HG03460 (cell line): ENCODE measurements at regions not wholly inside any gene's neighbourhood (a gene's known extent, or its start where the extent isn't known, plus 50 kb on each side); places are given as distances from the start of the nearest gene placed in this dataset.

Experiments used
- ATAC-seq: cut with Tn5 transposase; IDR thresholded peaks from one replicate; pipeline ENCODE4 v1.9.1; 2021; ENCODE audit not compliant: unreplicated experiment

DNA sequence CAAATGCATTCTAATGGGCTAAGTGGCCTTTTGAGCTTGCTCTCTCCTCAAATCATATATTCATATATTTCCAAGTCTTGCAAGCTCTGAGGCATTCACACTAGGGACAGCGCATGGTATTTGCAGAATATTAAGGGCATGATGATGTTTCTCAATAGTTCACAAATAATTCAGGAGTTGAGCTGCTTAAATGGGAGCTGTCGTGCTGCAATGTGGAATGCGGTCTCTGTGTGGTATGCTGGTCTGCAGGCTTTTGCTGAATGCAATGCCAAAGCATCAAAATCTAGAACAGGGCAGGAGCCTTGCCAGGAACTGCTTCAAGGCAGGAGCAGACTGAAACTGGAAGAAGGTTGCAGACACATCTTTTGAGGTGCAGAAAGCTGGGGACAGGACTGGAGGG, 1060.0 kb downstream of the TBC1D22A start:
- no peak for ATAC-seq

DNA sequence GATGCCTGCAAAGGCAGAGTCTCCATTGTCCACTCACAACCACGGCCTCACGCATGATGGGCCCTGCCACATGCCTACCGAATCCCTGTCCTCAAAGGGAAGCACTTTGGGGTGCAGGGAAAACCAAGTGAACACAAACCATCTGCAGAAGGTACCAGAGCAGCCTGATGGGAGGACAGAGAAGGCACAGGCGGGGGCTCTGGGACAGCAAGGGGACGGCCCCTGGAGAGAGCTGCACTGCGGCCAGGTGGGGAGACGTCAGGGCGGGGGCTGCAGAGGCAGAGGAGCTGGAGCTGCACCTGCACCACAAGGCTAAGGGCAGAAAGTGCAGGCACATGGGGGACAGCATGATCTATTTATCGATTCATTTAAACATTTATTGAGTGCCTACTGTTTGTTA, 1056.0 kb downstream of the TBC1D22A start:
- ATAC-seq = no peak

DNA sequence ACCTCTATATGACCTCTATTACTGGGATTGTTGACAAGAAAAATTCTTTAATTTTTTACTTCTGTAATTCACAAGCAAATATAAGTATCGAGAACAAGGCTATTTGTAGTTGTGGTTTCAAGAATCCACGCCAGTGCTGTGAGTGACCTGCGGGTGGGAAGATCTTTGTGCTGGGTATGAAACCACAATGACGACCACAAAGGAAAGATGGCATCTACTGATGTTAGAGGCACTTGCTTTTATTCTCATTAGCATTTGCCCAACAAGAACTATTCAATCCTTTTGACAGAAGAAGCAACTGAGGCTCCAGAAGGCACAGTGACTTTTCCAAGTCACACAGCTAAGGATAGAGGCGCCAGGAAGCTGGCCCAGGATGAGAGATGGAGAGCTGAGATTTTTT, 1054.9 kb downstream of the TBC1D22A start:
- ATAC-seq = no peak

DNA sequence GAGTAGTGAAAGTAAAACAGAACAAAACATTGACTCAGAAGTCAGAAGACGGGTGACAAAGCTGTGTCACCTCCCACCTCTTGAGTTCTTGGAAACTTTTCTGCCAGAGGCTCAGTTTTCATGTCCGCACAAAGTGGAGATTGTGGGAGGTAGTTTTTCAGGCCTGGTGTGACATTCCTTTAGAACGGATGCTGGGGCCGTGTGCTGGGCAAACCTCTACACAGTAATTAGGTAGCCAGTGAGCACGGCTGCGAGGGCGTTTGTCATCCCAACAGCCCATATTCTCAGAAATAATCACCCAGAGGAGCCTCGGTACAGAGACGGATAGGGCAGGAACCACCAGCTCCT, 1054.4 kb downstream of the TBC1D22A start:
- ATAC-seq = no peak

DNA sequence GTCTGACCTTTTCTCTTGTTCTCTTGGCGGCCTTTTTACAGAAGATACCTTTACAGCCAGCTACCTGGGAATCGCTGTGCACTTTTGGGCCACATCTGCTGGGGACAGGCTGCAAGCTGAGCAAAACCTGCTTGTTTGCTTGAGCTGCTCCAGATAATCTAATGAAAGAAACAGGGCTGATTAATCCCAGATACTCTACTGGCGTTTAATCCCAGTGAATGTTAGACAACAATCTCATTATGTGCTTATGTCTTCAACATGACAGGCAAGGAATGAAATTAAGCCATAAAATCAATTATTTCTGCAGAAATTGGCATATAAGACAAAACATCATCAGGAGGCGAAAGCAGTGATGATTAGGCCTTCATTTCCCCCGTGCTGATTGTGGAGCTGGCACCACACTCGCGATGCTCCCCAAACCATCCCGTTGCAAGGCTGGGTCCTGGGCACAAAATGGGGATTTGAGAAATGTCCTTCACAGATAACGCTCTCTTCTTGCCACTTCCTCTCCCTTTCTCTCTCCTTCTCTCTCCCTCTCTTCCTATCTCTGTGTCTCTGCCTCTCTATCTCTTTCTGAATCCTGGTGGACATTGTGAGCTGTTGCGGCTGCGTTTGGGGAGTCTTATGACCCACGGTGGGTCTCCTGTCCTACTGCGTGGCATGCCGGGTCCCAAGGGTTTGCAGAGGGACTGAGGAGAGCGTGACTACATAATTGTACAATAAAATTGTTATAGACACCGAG, 1053.8 kb downstream of the TBC1D22A start:
- no peak for ATAC-seq

DNA sequence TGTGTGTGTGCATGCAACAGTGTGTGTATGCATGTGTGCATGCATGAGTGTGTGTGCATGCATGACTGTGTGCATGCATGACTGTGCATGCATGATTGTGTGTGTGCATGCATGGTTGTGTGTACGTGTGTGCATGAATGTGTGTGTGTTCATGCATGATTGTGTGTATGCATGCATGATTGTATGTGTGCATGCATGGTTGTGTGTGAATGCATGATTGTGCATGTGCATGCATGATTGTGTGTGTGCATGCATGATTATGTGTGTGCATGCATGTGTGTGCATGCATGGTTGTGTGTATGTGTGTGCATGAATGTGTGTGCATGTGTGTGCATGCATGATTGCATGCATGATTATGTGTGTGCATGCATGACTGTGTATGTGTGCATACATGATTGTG, 1052.0 kb downstream of the TBC1D22A start:
- no peak for ATAC-seq

DNA sequence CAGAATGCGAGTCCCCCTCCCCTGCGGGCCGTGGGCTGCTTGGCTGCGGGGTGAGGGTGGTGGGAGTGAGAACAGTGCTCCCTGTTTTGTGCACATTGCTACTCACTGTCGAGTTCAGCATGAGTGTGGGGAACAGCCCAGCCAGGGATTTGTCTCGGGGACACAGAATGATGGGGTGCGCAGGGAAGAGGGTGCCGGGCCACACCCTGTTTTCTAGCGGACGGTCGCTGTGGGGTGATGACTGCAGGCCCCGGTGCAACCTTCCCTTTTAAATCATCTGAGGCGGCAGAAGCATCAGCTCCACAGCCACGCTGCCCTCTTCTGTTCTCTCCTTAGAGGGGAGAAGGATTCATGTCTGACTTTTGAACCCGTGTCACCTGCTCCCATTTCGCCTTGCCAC, 1051.2 kb downstream of the TBC1D22A start:
- no peak for ATAC-seq

DNA sequence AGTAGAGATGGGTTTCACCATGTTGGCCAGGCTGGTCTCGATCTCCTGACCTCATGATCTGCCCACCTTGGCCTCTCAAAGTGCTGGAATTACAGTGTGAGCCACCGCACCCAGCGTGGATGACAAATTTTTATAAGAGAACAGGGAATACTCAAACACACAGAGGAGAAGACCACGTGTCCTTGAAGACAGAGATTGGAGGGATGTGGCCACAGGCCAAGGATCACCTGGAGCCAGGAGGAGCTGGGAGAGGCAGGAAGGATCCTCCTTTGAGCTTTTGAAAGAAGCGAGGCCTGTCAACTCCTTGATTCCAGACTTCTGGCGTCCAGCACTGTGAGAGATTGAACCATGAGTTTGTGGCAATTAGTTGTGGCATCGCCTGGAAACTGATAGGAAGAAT, 1049.5 kb downstream of the TBC1D22A start:
- no peak for ATAC-seq

DNA sequence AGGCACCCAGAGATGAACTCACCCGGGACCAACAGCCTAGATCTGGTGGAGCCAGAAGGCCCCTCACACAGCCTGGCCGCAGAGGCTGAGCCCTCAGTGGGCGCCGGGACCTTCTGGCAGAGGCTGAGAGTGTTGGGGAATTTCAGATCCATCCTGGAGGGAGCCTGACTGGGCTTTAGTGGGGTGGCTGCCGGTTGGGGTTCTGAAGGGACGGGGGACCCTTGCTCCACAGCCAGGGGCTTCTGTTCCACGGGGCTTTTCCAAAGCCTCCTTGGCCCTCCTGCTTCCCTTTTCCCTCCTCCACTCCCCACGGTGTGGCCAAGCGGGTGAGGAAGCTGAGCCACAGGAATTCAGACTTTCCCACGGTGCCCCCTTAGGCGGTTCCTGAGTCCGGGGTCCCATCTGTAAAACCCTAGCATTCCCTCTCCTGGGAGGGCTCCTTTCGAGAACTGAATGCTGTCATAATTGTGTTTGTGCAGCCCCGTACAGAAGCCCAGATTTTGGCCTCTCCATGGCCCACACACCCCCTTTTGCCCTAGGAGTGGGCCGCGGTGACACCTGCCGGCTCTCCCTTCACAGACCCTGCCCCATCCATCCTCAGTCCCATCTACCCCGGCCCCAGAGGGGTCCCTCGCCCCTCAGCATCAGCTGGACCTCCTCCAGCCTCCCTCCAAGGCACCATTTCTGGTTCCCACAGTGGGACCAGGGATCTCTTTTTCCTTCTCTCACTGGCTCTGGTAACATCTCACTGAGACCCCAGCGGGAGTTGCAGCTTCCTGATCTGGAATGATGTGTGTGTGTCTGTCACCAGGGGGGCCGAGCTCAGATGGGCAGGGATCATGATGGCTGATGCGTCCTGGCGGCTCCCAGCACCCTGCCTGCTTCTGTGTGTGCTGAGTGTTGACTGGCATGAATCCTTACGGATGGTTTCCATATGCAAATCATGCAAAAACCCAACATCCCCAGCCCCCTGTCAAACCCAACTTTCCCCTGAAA, 1048.4 kb downstream of the TBC1D22A start:
- ATAC-seq = no peak

DNA sequence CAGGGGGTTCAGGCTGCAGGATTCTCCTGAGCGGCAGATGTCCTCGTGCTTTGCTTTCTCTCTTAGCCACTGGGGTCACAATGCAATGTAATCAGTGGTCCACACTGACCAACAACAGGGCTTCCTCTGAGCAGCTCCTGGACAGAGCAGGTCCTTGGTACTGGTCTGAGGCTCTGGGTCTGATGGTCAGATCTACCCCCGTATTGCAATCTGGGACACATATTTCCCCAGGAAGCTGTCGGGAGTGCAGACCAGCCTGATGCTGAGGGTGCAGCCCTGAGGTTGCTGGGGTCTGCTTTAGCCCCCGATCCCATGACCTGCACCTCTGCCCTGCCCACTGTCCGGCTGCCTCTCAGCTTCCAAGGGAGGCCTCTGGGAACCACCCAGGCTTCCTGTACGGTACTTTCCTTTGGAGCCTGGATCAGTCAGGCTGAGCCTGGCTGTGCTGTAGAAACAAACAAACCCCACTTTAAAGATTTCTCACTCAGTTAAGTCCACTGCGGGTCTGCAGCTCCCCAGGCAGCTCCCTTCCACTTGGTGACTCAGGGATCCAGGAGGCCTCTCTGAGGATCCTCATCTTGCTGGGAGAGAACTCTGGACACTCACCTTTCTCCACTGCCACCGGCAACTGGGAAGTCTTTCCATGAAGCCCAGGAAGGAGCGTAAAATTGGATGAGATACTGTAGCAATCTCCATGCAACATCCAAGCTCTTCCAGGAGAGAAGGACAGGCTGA, 1046.6 kb downstream of the TBC1D22A start:
- no peak for ATAC-seq

DNA sequence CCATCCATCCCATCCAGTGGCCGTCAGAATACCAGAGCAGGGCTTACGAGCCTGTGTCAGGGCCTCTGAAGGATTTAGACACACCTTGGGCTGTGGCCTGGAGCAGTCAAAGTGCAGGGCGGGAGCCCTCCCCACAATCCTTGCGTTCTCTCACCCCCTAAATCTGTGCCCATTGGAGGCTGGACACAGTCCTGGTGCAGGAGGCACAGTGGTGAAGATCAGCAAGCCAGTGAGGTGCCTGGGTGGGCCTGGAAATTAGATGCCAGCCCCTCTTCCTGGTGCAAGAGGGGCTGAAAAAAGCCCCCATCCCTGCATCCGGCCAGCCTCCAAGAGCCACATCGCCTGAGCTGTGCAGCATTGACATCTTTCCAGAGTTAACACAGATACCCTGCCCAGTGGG, 1045.8 kb downstream of the TBC1D22A start:
- no peak for ATAC-seq

DNA sequence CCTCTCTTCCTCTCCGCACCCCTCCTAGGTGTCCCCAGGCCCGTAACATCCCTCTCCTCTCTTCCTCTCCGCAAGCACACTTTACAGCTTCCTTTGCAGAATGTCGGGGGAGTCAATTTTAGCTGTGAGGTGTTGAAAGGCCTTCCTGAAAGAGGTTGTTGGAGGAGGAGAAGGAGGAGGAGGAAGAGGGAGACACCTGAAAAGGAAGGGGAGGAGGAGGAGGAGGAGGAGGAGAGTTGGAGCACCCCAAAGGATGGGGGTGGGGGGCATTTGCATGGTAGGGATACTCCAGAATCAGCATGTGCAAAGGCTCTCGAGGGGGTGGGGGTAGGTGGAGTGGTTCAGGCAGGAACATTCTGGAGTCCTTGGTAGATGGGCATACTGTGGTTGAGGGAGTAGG, 1045.1 kb downstream of the TBC1D22A start:
- no peak for ATAC-seq

DNA sequence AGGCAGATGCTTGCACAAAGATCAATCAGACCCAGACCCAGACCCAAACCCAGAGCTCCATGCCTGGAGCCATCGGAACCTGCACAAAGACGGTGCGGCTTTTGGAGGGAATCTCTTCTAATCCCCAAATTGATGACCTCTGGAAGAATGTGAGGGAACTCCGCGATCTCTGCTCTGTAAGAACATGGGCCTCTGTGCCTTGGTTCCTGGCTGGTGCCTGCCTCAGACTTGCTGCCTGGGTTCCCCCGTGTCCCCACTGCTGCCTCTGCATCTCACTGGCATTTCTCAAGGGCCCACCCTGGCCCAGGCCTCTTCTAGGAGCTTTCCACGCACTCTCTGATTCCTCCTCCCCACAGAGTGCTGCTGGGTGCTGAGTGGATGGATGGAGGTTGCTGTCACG, 1044.4 kb downstream of the TBC1D22A start:
- no peak for ATAC-seq

DNA sequence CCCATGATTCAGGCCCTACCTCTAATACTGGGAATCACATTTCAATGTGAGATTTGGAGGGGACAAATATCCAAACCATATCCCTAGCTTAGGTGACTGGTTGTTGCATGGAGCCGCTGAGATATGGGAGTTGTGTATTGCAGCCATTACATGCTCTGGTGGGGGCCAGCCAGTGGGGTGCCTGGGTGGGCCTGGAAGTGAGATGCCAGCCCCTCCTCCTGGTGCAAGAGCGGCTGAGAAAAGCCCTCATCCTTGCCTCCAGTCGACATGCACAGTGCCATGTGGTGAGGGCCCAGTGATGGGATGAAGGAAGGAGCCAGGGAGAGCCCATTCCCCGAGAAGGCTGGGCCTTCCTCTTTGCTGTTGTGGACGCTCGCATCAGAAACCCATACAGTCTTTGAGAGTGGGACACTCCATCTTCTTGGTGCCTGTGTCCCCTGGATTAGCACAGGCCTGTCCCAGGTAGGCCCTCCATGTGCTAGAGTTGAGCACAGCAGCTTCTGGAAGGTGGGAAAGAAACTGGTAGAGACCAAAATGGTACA, 1043.0 kb downstream of the TBC1D22A start:
- no peak for ATAC-seq

DNA sequence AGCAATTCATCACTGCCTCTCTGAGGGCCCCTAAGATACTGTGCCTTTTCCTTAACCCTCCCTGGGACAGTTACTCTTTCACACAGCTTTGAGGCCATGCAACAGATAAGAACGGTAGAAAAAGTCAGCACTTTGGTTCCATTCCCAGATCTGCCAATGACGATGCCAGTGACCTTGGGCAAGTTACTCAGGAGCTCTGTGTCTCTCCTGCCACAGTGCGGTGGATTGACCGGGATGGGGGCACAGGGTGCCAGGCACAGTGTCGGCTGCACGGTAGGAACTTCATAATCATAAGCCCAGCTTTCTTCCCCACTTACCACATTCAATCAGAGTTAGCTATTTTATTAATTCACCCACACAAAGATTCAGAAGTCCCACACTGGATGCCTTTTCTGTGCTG, 1041.8 kb downstream of the TBC1D22A start:
- no peak for ATAC-seq

DNA sequence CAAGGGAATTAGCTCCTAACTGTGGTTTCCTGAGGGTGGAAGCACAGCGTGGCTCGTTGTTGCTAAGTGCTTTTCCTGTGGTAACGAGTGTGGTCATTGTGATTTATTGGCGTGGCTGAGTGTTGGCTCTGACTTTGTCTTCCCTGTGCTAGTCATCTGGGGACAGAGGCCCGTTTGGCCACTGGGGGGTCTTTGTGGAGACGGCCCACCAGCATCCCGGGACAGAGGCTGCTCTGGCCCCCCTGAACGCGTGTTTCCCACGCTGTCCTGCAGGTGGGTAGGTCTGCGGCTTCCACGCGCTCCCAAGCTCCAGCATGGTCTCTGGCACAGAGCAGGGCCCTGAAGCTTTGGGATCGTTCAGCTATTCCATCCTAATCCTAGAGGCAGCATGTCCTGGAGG, 1040.0 kb downstream of the TBC1D22A start:
- no peak for ATAC-seq

DNA sequence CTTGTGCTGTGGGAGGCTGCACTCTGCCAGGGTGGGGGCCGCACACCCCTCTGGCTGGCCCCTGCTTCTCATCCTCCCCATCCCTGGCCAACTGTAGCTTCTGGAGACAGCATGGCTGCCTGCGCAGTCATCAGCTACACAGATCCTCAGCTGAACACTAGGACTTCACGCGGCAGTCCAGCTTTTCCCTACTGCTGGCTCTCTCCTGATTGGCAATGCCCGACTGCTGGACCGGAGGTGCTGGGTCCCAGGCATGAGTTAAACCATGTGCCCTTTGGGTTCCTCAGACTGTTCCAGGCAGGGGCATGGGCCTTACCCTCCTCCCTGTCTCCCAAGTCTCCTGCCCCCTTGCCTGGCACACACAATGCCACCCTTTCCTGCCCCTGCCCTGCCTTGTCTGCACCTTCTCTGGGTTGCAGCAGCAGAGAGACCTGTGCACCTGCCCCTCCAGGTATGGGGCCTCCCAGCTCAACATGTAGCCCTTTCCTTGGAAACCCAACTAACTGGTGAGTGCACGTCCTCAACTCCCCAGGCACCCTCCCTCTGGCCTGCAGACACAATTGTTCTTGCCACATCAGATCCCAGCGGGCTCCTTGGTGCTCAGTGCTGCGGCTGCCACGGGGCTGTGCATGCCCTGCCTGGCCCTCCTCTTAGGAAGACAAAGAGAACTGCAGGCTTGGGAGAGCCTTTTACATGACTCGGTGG, 1039.2 kb downstream of the TBC1D22A start:
- no peak for ATAC-seq

DNA sequence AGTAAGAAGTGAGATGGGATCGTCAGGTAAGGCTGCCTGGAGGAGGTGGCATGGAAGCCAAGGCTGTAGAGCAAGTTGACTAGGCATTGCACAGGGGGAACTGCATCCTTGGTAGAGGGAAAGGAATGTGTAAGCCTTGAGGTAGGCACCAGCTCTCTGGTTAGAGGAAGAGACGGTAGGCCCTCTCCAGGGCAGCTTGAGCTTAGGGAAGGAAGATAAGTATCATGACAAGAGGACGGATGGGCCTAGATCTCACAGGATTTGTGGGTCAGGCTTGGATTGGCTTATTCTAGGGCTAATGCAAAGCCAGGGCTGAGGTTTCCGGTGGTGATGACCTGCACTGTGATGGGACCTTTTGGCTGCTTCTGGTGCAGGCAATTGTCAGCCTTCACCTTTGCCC, 1035.8 kb downstream of the TBC1D22A start:
- no peak for ATAC-seq

DNA sequence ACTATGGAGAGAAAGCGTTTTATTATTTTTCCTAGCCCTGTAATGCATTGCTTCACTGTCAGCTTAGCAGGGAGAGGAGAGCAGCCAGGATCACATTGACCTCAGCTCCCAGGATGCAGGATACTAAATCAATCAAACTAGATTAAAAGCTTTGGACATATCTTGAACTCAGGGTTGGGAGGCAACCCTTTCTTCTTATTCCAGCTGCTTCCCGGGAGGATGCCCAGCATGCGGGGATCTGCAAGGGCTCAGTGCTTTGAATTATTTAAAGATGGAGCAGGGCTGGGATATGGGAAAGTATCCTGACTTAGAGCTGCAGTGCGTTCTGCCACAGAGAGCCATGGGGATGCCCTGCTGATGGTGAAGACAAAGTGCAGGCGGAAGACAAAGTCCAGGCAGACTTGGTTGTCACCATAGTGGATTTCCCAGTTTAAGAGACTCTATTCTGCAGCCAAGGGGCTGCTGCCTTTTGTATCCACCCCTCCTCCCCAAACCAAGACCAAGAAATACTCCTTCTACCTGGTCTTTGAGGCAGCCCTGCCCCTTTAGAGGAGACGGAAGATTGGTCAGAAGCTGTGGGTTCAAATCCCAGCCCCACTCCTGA, 1035.0 kb downstream of the TBC1D22A start:
- ATAC-seq = no peak
